Germinal center (tissue), 1 donor: ENCODE measurements at regions not wholly inside any gene's neighbourhood (a gene's known extent, or its start where the extent isn't known, plus 50 kb on each side); places are given as distances from the start of the nearest gene placed in this dataset.
"Not testable (repeated sequence)": the region's sequence is repeated elsewhere in the genome, so short reads cannot be mapped to it uniquely, and the experiment has no call there.

ENCODE experiments used
- DNase-seq: peaks from one replicate; pipeline ENCODE4 v3.0.0; 2012; ENCODE audit warnings: mixed read lengths, low spot score

- not testable (repeated sequence) for DNase-seq
Observed at GRCh38 chr11:116666673-116667249, 106.0 kb downstream of the BUD13 start.

DNA sequence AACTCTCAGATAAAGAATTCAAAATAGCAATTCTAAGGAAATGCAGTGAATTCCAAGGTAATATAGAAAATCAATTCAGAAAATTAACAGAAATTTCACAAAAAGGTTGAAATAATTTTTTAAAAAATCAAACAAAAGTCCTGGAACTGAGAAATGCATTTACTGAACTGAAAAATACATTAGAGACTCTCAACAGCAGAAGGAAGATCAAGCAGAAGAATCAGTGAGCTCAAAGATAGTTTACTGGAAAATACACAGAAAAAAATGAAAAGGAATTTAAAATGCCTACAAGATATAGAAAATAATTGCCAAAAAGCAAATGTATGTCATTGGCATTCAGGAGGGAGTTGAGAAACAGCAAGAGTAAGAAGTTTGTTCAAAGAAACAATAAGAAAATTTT, 107.3 kb downstream of the BUD13 start:
- no peak for DNase-seq

DNA sequence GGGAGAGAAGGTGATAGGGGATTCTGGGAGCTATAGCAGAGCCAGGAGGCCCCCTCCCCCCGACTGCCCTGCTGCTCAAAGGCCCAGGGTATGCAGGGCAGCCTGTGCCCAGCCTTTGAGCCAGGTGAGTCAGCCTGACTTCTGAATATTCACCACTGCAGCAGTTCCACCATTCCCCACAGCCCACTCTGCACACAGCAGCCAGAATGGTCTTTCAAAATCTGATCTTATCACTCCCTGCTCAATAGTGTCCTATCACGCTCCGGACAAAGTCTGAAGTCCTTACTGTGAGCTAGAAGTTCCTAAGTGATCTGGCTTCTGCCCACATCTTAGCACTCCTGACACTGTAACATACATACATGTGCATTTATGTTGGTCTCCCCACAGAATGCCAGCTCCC, 111.7 kb downstream of the BUD13 start:
- DNase-seq: no peak

DNA sequence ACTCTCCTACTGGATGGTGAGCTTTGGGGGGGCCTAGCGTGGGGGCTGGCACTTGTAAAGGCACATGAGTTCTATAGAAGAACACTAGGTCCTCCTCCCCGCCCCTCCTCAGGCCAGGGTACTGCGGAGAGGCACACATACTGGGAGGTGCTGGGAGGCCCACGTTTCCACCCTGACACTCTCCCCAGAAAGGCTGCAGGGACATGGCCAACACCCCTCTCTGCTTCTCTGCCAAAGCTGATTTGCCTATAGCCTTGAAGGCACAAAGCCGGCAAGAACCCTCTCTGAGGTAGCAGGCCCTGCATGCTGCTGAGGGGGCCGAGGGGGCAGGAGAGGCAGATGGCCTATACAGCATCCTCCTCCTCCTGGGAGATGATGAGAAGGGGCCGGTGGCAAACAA, 112.8 kb downstream of the BUD13 start:
- DNase-seq: no peak

DNA sequence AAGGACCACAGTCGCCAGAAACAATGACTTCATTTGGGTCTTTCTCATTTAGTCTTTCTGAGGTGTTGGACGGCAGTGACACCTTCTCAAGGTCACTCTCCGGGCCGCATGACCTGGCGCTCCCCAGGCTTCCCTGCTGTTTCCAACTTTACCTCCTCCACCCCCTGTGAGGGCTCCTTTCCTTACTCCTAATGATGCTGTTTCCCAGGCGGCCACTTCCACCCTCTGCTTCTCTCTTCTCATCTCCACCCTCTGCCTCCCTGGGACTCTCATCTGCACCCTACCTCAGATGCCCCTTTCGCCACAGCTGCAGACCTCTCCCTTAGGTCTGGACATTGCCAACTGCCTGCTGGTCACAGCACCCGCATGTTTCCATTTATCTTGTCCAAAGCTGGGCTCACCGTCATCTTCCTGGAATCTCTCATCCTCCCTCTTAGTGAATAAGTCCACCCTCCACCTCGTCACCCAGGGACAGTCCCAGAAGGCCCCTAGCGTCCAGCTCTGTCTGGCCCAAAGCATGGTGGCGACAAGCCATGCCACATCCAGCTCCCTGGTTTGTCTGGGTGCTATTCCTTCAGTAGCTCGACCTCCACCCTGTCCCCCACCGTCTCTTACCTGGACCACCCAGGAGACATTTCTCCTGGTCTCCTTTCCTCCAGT, 113.8 kb downstream of the BUD13 start:
- no peak for DNase-seq

- no peak for DNase-seq
Observed at GRCh38 chr11:116657842-116658825, 114.7 kb downstream of the BUD13 start.

DNA sequence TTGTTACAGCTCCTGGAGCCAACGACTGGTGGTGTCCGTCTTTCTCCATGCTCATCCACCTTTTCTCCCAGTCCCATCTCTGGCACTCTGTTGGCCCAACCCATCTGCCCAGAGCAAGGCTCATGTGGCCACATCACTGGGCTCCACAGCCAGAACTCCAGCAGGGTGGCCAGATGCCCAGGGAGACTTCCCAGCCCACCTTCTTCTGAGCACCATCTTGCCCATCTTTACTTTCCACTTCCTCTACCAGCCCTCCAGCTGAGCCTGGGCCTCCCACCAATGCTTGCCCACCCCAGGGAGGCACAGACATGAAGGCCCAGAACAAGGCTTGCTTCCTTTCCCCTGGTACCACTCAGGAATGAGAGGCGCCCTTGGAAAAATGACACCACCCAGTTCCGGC, 116.8 kb downstream of the BUD13 start:
- no peak for DNase-seq

GRCh38 chr11:116654526-116654925, 118.3 kb downstream of the BUD13 start:
- no peak for DNase-seq

DNA sequence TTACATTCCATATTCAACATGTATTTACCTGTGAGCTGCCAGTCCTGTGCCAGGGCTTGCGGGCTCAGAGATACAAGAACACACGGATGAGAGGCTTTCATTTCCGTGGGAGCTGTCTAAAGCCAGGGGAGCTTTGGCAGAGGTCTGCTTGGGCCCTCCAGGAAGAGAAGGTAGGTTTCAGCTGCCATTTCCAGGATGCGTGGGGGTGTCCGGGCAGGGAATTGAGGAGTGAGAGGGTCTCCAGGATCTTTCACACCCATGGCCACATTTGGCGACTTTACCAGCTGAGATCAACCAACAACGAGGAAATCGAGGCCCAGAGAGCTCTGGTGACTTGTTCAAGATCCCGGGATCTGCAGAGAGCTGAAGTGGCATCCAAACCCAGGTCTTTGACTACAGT, 119.6 kb downstream of the BUD13 start:
- DNase-seq: no peak

DNA sequence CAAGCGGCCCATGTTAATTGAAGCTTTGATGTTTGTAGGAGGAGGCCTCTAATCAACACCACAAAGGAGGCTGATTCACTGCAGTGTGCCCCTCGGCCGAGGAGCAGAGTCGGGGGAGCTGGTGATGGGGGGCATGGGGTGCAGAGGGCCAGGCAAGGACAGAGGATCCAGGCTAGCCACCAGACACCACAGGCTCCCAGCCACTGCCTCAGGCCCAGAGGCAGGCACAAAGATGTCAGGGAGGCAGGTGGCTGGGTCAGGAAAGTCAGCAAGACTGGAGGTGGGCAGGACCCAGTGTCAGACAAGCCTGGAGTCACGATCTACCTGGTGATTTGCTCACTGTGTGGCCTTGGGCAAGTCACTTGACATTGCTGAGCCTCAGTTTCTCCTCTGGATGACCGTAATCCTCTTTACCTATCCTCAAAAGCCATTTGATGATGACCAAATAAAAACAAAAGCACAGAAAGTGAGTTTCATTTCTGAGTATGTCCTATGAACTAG, 121.0 kb downstream of the BUD13 start:
- DNase-seq: no peak

DNA sequence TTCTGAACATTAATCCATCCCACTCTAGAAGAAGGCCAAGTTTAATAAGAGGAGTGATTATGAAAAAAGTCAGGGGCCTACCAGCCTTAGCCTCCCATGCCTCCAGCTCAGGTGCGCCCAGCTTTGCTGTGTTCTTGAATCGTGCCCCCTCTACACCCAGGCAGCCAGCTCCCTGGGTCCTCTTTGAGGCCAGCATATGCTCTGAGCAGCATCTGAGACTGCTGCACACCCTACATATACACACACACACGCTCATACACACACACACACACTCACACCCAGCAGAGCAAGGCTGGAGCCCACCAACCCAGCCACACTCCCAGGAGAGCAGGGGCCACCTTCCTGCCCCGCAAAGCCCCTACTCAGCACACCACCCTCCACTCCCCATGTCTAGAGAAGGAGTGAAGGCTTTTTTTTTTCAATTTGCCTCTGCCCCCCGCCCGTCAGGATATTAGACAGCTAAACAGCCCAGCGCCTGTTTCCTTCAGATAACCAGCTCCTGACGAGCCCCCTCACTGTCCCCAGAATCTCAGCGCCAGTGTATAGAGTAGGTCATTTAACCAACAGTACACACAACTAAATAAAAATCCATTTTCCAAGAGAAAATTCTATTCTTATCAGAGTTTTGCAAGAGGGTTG, 121.6 kb downstream of the BUD13 start:
- no peak for DNase-seq

DNA sequence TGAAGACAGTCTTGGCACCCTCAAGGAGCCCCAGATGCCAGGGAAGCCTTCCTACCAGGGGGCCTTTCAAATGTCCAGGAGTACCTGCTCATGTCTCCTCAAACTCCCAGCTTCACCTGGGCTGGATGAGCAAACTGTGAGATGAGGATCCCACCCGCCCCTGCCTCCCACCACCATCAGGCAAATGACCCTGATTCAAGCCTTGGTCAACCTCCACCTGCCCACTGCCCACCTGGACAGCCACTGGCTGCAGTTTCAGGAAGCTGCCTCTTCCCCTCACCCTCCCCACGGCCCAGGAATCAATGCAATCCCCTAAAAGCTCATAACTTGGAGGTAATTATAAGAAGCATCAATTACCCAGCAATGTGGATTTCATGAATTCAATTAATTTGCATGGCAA, 122.7 kb downstream of the BUD13 start:
- DNase-seq: no peak

DNA sequence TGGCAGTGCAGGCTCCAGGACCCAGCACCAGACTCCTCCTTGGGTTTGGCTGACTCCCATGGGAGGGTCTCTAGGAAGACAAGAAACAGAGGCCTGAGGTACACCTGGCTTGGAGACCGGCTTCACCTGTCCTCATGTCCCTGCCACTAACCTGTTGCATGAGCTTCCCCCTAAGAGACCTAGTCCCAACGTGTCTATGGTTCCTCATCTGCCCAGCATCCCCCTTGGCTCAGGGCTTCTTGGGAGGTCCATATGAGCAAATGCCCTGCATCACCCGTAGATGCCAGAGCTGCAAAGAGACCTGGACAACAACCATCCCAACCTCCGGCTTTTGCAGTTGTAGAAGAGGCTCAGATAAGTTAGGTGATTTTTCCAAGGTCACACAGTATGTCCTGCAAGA, 123.5 kb downstream of the BUD13 start:
- no peak for DNase-seq

DNA sequence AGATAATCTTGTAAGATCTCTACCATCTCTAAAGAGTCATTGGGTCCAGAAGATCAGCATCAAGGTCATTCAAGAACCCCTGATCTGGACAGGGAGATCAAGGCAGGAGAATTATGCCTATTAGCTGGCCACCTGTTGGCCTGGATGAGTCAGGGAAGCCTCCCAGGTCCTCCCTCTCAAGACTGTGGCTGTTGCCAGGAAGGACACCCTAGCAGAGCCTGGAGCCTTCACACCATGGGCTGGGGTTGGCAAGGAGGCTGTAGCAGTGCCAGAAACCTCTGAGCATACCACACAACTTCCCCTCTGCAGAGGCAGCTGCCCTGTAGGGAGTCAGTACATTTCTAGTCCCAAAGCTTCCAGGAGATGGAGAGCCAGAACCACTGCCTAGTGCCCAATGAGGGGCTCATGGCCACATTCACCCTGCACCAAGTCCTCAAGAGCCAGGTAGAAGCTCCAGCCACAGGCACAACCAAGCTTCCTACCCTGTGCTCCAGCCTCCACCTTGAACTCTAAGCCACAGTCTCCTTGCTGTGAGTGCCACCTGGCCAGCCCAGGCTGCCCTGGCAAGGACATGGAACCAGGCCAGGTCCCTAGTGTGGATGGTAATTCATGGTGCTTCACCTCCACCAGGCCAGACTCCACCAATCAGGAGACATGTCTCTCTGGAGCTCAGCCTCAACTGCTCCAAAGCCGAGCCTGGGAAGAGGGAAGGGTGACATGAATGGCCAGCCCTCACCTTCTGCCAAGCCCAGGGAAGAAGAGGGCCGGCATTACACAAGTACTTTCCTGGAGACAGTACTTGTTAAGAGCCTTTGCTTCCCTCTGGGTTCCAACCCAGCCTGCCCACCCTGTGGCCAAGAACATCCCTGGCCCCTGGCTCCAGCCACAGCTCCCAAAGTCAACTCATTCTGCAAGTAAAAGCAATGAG, 124.3 kb downstream of the BUD13 start:
- DNase-seq: no peak

GRCh38 chr11:116647305-116648080, 125.3 kb downstream of the BUD13 start:
- DNase-seq: no peak

DNA sequence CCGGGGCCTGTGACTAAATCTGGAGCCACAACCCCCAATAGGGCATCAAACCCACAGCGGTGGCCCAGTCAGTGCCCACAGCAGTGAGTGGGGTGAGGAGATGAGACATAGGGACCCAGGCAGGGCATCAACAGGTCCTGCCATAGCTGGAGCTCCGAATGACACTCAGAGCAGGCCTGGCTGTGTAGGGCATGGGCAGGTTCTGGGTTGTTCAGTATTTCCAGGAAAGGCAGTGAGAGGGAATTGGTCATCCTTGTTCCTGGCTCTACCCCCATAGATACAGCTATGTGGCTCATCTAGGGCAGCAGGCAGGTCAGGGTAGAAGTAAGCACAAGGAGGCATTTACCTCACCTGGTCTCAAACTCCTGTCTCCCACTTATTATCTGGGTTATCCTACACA, 126.6 kb downstream of the BUD13 start:
- no peak for DNase-seq

GRCh38 chr11:116644941-116645305, 127.9 kb downstream of the BUD13 start:
- no peak for DNase-seq

GRCh38 chr11:116644201-116644940, 128.4 kb downstream of the BUD13 start:
- no peak for DNase-seq

DNA sequence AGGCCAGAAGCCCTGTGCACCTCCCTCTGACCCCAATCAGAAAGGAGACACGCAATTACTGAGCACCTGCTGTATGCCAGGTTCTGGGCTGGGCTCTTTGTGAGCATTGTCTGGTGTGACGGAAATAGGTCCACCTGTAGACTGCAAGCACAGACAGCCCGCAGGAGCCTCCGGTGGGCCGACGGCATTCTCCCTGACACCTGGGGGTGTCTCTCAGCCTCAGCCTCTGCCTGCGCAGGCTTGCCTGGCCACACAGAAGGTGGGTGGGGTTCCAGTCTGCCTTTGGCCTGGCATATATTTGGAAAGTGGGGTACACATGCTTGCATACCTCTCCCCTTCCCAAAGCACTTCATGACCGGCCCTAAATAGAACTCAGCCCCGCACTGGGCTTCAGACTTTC, 129.3 kb downstream of the BUD13 start:
- no peak for DNase-seq

DNA sequence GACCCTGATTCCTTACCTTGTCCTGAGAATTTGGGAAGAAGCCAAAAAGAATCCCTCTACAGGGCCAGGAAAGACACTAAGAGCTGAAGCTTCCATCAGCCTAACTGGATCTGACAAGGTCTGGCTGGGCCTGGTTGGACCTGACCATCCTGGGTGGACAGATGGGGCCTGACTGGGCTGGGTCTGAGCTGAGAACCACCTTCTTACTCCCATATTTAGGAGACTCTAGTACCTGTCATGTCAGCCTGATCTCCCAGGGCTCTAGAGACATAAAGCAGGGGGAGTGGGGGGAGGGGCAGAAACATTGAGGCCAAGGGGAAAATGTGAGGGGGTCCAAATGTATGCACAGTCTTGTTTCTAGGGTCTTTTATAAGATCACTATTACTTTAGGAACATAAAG, 129.9 kb downstream of the BUD13 start:
- no peak for DNase-seq
